K562 (cell line): ENCODE measurements at regions not wholly inside any gene's neighbourhood (a gene's known extent, or its start where the extent isn't known, plus 50 kb on each side); places are given as distances from the start of the nearest gene placed in this dataset.

Experiments
- ADNP ChIP-seq: fragments of 200-800 bp; sonication (Bioruptor generic); IDR thresholded peaks from 2 replicates; pipeline ENCODE4 v1.6.1; 2016; ENCODE audit warnings: missing genetic modification characterization, missing compliant biosample characterization
- CEBPG ChIP-seq, 3 experiments: fragments of 200-800 bp in 1 of 3; sonication (Bioruptor generic) in 1 of 3; sonication (generic) in 1 of 3; formaldehyde crosslinking in 1 of 3; IDR thresholded peaks in 2 of 3; conservative IDR thresholded peaks in 1 of 3; 2 replicates each; pipeline versions ENCODE4 v1.6.1 to v1.8.0; 2016 to 2022; ENCODE audit warnings: missing compliant biosample characterization in 2 of 3, missing genetic modification characterization in 2 of 3, mild to moderate bottlenecking in 1 of 3, missing genetic modification reagents in 1 of 3
- EP300 ChIP-seq: IDR thresholded peaks from 2 replicates; pipeline ENCODE4 v1.6.1; 2012; ENCODE audit warnings: low read length, improper control_type of control experiment
- FOXJ2 ChIP-seq: fragments of 200-800 bp; sonication (Bioruptor generic); IDR thresholded peaks from 2 replicates; pipeline ENCODE4 v1.6.1; 2016; ENCODE audit warnings: missing genetic modification characterization, missing compliant biosample characterization
- MAFG ChIP-seq: fragments of 450-650 bp; conservative IDR thresholded peaks from 2 replicates; pipeline ENCODE4 v1.6.1; 2016; ENCODE audit warnings: missing genetic modification characterization, missing compliant biosample characterization
- RNF2 ChIP-seq: sonication (generic); IDR thresholded peaks from 2 replicates; pipeline ENCODE4 v1.6.1; 2016
- TBL1XR1 ChIP-seq, 2 experiments: IDR thresholded peaks; 2 replicates each; pipeline ENCODE4 v1.6.1; 2012; ENCODE audit warnings: improper control_type of control experiment in 2 of 2, low read length in 2 of 2, mild to moderate bottlenecking in 1 of 2
- ZNF318 ChIP-seq, 2 experiments: fragments of 450-650 bp; IDR thresholded peaks; 2 replicates each; pipeline ENCODE4 v1.6.1; 2016; ENCODE audit warnings: mild to moderate bottlenecking in 2 of 2, borderline replicate concordance in 1 of 2, low read depth in 1 of 2, moderate library complexity in 1 of 2
- ZNF696 ChIP-seq: fragments of 250-450 bp; sonication (Bioruptor Pico); conservative IDR thresholded peaks from 2 replicates; pipeline ENCODE4 v1.4.0; 2020; ENCODE audit warnings: mild to moderate bottlenecking, moderate library complexity
- TF ChIP-seq, protein P1 (sequence below): sonication (generic); formaldehyde crosslinking; IDR thresholded peaks from 2 replicates; pipeline ENCODE4 v1.4.0; 2020; ENCODE audit warnings: mild to moderate bottlenecking, missing genetic modification reagents
- TF ChIP-seq, protein P2 (sequence below): fragments of 250-450 bp; sonication (Bioruptor Pico); IDR thresholded peaks from 2 replicates; pipeline ENCODE4 v1.4.0; 2020; ENCODE audit warnings: mild to moderate bottlenecking
- TF ChIP-seq, protein P3 (sequence below): sonication (generic); formaldehyde crosslinking; IDR thresholded peaks from 2 replicates; pipeline ENCODE4 v1.8.1; 2022; ENCODE audit warnings: missing genetic modification reagents

DNA sequence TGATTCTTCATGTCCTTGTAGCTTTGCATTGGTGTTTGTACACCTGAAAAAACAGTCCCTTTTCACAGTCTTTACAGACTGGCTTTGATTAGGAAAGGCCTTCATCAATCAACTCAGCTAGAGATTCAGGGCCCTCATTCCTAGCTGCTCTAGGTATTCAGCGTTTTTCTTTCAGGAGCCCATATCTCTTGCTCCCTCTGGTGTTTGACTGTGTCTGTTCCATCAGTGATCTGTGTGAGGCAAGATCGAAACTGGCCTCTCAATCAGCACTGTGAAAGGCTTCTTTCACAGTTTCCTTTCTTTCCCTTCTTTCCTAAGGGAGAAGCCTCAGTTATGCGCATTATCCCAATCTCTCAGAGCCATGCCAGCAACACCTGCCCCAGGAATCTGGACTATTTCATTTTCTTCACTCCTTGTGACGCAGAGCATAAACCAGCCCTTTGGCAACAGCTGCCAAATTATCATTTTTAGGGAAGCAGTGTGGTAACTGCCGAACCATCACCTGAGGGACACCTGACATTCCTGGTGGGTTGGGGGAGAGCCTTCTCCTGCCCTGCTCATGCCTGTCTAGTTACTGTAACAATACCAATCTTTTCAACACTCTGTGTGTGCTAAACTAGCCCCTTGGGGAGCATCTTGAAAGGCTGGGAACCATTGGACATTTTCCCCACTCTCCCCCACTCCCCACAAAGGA is 75.7 kb upstream of the CCDC71L start (continued):
- TF ChIP-seq ZNF318 (IDR thresholded peaks at IDR 0.05; ENCODE audit: borderline replicate concordance in 1 of 2, low read depth in 1 of 2), result 0 out of 4 replicates have a peak, but pooled peaks of 1 of the 2 experiments have one; percentile 10
- peak in 1 of 2 experiments; percentile 21; a peak in 1 of 4 replicates for TF ChIP-seq TBL1XR1 (IDR thresholded peaks at IDR 0.05; ENCODE audit: low read length in 2 of 2)
- peak; percentile 57; the same call in 1 of the 2 replicates for TF ChIP-seq EP300
- TF ChIP-seq CEBPG (CRISPR knock-in tag; IDR thresholded peaks at IDR 0.05), result no peak
- TF ChIP-seq CEBPG (tag; conservative IDR thresholded peaks at IDR 0.05 in 1 of 2, IDR thresholded peaks at IDR 0.05 in 1 of 2), result peak in 1 of 2 experiments; percentile 74; a peak in 3 of 4 replicates
- 0 out of 2 replicates have a peak, but pooled peaks have one; percentile 6 for TF ChIP-seq MAFG
- peak; percentile 80 for TF ChIP-seq ADNP
- TF ChIP-seq, protein P1, sequence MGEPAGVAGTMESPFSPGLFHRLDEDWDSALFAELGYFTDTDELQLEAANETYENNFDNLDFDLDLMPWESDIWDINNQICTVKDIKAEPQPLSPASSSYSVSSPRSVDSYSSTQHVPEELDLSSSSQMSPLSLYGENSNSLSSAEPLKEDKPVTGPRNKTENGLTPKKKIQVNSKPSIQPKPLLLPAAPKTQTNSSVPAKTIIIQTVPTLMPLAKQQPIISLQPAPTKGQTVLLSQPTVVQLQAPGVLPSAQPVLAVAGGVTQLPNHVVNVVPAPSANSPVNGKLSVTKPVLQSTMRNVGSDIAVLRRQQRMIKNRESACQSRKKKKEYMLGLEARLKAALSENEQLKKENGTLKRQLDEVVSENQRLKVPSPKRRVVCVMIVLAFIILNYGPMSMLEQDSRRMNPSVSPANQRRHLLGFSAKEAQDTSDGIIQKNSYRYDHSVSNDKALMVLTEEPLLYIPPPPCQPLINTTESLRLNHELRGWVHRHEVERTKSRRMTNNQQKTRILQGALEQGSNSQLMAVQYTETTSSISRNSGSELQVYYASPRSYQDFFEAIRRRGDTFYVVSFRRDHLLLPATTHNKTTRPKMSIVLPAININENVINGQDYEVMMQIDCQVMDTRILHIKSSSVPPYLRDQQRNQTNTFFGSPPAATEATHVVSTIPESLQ (CRISPR knock-in tag), result no peak
- 0 out of 2 replicates have a peak, but pooled peaks have one; percentile 44 for TF ChIP-seq RNF2
- TF ChIP-seq, protein P2, sequence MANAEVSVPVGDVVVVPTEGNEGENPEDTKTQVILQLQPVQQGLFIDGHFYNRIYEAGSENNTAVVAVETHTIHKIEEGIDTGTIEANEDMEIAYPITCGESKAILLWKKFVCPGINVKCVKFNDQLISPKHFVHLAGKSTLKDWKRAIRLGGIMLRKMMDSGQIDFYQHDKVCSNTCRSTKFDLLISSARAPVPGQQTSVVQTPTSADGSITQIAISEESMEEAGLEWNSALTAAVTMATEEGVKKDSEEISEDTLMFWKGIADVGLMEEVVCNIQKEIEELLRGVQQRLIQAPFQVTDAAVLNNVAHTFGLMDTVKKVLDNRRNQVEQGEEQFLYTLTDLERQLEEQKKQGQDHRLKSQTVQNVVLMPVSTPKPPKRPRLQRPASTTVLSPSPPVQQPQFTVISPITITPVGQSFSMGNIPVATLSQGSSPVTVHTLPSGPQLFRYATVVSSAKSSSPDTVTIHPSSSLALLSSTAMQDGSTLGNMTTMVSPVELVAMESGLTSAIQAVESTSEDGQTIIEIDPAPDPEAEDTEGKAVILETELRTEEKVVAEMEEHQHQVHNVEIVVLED (CRISPR knock-in tag), result 0 out of 2 replicates have a peak, but pooled peaks have one; percentile 21
- 0 out of 2 replicates have a peak, but pooled peaks have one; percentile 53 for TF ChIP-seq FOXJ2
- TF ChIP-seq, protein P3, sequence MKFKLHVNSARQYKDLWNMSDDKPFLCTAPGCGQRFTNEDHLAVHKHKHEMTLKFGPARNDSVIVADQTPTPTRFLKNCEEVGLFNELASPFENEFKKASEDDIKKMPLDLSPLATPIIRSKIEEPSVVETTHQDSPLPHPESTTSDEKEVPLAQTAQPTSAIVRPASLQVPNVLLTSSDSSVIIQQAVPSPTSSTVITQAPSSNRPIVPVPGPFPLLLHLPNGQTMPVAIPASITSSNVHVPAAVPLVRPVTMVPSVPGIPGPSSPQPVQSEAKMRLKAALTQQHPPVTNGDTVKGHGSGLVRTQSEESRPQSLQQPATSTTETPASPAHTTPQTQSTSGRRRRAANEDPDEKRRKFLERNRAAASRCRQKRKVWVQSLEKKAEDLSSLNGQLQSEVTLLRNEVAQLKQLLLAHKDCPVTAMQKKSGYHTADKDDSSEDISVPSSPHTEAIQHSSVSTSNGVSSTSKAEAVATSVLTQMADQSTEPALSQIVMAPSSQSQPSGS (CRISPR knock-in tag), result no peak
- TF ChIP-seq ZNF696, result no peak
